Urothelium cell line (cell line): ENCODE measurements at regions not wholly inside any gene's neighbourhood (a gene's known extent, or its start where the extent isn't known, plus 50 kb on each side); places are given as distances from the start of the nearest gene placed in this dataset.
A peak's percentile ranks its signal among the peaks of the same experiment; 100 is the strongest.

ENCODE experiments used
- DNase-seq: peaks from one replicate; pipeline ENCODE4 v3.0.0; 2011; ENCODE audit warnings: low spot score, mixed read lengths
- FAIRE-seq: peaks from 2 replicates; lab custom pipeline; 2011; peaks lifted over from hg19 to GRCh38; lab: Jason Lieb, UNC

DNA sequence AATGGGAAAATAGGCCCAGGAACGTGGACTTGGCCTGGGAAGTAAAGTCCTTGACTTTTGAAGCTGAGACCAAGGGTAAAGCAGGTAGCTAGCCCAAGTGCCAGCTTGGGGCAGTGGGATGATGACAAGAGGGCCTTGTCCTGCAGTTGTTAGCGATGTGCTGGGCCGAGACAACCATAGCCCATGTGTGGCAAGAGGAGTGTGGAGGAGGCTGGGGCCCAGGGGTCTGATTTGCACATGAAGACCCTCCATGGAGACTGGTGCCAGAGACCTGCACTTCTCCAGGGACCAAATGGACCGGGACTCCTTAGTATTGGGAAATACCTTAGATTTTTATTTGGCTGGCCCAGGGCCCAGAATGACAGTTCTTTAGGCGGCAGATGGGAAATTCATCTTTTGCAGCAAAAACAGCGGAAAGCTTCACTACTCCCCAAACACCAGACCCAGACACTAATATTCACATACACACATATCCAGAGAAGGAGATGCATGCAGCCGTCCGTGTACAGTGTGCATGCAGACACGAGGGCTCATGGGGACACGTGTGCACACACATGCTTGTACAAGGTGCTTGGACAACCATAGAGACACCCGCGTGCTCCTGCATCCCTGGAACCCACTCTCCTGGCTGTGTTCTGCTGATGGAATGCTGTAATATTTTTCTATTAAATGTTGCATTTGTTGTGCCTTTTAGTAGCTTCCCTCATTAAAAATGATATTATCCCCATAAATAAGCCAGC lies 78.1 kb upstream of the CSF3R start:
- FAIRE-seq, result no peak
- no peak for DNase-seq

- DNase-seq, result no peak
- no peak for FAIRE-seq
Observed at GRCh38 chr1:36560177-36560576, 77.5 kb upstream of the CSF3R start.

DNA sequence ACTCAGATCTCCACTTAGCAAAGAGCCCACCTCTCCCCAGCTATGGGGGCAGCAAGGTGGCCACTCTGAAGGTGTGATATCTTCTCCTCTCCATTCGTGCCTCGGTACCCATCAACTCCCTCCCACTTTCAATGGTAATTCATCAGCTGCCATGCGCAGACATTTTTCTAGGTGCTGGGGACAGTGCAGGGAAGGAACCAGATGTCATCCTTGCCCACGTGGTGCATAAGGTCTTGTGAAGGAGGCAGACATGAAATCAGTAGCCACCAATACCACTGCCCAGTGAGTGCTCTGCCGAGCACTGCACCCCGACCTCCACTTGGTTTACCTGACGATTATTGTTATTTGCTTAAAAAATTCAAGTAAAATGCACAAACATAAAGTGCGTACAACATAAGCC lies 76.3 kb upstream of the CSF3R start:
- FAIRE-seq, result no peak
- DNase-seq, result no peak

GRCh38 chr1:36557041-36558000 lies 74.6 kb upstream of the CSF3R start:
- no peak for DNase-seq
- no peak for FAIRE-seq

DNA sequence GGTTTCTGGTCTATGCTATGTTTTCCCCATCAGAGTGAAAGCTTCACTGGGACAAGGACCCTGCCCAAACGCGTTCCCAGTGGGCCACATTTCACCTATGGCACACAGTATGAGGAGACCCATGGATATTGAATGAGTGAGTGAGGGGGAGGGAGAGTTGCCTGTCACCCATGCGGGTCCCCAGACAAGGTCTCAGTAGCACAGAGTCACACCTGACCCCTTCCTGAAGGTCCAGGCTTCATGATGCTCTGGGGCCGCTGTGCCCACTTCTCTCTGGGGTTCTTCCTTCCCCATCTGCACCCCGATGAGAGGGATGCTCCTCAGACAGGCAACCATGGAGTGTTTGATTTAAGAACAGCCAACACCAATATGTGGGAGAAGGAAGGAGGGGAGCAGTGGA lies 72.3 kb upstream of the CSF3R start:
- DNase-seq, result no peak
- FAIRE-seq, result no peak

- DNase-seq, result no peak
- no peak for FAIRE-seq
Observed at GRCh38 chr1:36554323-36554628, 71.6 kb upstream of the CSF3R start.

DNA sequence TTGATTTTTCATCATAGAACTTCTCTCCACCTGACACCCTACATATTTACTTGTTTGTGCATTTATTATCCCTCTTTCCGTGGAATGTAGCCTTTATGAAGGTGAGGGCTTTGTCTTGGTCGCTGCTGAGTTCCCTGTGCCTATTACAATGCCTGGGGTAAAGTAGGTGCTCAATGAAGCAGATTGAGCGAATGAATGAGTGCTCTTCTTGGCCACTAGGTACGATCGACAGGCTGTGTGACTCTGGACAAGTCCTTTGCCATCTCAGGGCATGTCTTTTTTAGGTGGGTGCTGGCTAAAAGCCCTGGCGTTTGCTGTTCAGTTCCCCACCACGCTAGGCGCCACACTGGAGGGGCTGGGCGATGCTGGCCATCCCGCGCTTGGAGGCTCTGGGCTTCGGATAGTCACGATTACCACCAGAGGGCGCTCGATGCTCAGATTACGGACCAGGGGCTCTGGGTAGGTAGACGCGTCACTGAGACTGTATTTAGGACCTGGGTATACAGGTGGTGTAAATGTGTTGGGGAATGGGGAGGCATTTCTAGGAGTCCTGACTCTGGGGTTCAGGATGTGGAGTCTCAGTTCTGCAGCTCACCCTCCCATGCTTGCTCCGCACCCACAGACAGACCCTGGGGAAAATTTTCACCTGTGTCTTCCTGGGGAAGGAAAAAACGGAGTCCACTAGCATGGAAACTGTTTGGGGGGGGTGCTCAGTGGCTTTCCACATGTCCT lies 71.0 kb upstream of the CSF3R start:
- no peak for FAIRE-seq
- peak; percentile 83 for DNase-seq

- FAIRE-seq (no peak), DNase-seq (peak; percentile 37)
Observed at GRCh38 chr1:36542962-36543515, 60.3 kb upstream of the CSF3R start.

- DNase-seq (no peak), FAIRE-seq (no peak)
Observed at GRCh38 chr1:36542024-36542961, 59.6 kb upstream of the CSF3R start.

GRCh38 chr1:36540056-36540455 lies 57.3 kb upstream of the CSF3R start:
- FAIRE-seq (no peak), DNase-seq (no peak)

- no peak for DNase-seq
- FAIRE-seq, result no peak
Observed at GRCh38 chr1:36539526-36539925, 56.8 kb upstream of the CSF3R start.

- FAIRE-seq, result no peak
- no peak for DNase-seq
Observed at GRCh38 chr1:36537991-36538390, 55.3 kb upstream of the CSF3R start.

GRCh38 chr1:36537190-36537768 lies 54.6 kb upstream of the CSF3R start:
- no peak for FAIRE-seq
- DNase-seq, result no peak

- FAIRE-seq (no peak), DNase-seq (no peak)
Observed at GRCh38 chr1:36536727-36537126, 54.0 kb upstream of the CSF3R start.

GRCh38 chr1:36534711-36535412 lies 52.1 kb upstream of the CSF3R start:
- no peak for FAIRE-seq
- no peak for DNase-seq

DNA sequence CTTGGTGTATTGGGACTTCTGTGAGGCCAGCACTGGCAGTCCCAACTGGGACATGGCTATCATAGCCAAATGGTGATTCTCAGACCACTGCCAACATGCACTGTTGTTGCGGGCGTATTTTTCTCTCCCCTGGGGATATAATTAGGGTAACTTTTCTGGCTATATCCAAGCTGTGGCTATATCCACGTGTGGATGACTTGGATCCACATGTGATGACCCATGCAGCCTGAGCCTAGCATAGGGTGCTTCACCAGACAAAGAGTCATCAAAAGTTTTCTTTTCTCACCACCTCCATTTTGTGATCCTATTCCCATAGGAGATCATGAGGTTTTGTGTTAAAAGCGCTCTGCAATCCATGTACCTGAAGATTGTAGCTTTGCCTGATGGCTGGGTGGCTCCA lies 51.2 kb upstream of the CSF3R start:
- FAIRE-seq, result no peak
- no peak for DNase-seq

GRCh38 chr1:36532810-36533401 lies 50.2 kb upstream of the CSF3R start:
- no peak for FAIRE-seq
- DNase-seq, result no peak
